GM12878 (cell line): ENCODE measurements at regions not wholly inside any gene's neighbourhood (a gene's known extent, or its start where the extent isn't known, plus 50 kb on each side); places are given as distances from the start of the nearest gene placed in this dataset.

Experiments
- ATAC-seq: fragments of 200-7000 bp; cut with Tn5 transposase; 3 replicates; pipeline ENCODE4 v1.9.1; 2020; ENCODE audit warnings: mild to moderate bottlenecking, moderate library complexity
- BruUV-seq: library from RNA; stranded (reverse); fragments of 400-500 nt; replicated peaks from 2 replicates; lab custom pipeline; 2021; lab: Mats Ljungman, UMichigan
- CTCF ChIA-PET: fragments of 300-600 bp; sonication (Branson Sonifier 250); formaldehyde crosslinking; extraction: SDS; loops from one replicate; lab custom pipeline; 2021; ENCODE audit warnings: inconsistent platforms; lab: Yijun Ruan, JAX
- POLR2A ChIA-PET: fragments of 350-600 bp; formaldehyde crosslinking; extraction: SDS; loops from one replicate; lab custom pipeline; 2021; ENCODE audit warnings: inconsistent platforms; lab: Charles Lee
- RAD21 ChIA-PET: fragments of 300-600 bp; sonication (Branson Sonifier 250); formaldehyde crosslinking; loops from one replicate; lab custom pipeline; 2023; ENCODE audit warnings: antibody characterized with exemption; ENCODE audit not compliant: unreplicated experiment; lab: Charles Lee
- SMC1A ChIA-PET: fragments of 300-600 bp; sonication (Branson Sonifier 250); formaldehyde crosslinking; loops from one replicate; lab custom pipeline; 2023; ENCODE audit not compliant: unreplicated experiment, uncharacterized antibody; lab: Charles Lee
- DNase-seq: peaks from one replicate; pipeline ENCODE4 v3.0.0-alpha.2; 2011; ENCODE audit warnings: low read depth, low spot score
- FAIRE-seq: peaks from 3 replicates; lab custom pipeline; 2011; peaks lifted over from hg19 to GRCh38; lab: Jason Lieb, UNC
- H2AFZ ChIP-seq: 2 replicates; pipeline ENCODE4 v1.6.0; 2011; ENCODE audit warnings: low read depth, low read length, control low read depth; ENCODE audit not compliant: control insufficient read depth
- H3K27ac ChIP-seq: 2 replicates; pipeline ENCODE4 v1.5.1; 2011; ENCODE audit warnings: control low read depth; ENCODE audit not compliant: control insufficient read depth, insufficient read depth
- H3K27me3 ChIP-seq, 2 experiments: replicated peaks in 1 of 2; 2 replicates each; pipeline versions ENCODE4 v1.6.0 to v1.6.1; 2011; ENCODE audit warnings: low read length in 1 of 2; ENCODE audit not compliant: control insufficient read depth in 2 of 2, insufficient read depth in 2 of 2
- H3K36me3 ChIP-seq, 2 experiments: 2 replicates each; pipeline ENCODE4 v1.5.1; 2011; ENCODE audit warnings: low read length in 1 of 2; ENCODE audit not compliant: control insufficient read depth in 2 of 2, insufficient read depth in 2 of 2
- H3K4me1 ChIP-seq: 2 replicates; pipeline ENCODE4 v1.6.1; 2011; ENCODE audit warnings: mild to moderate bottlenecking, low read length, moderate library complexity, mixed read lengths; ENCODE audit not compliant: control insufficient read depth, insufficient read depth
- H3K4me2 ChIP-seq: 2 replicates; pipeline ENCODE4 v1.6.0; 2011; ENCODE audit warnings: control low read depth; ENCODE audit not compliant: control insufficient read depth, insufficient read depth
- H3K4me3 ChIP-seq: fragments of 200-600 bp; sonication (generic); 2 replicates; pipeline ENCODE4 v1.5.1; 2016
- H3K79me2 ChIP-seq: 2 replicates; pipeline ENCODE4 v1.6.0; 2011; ENCODE audit warnings: low read length; ENCODE audit not compliant: control insufficient read depth, insufficient read depth
- H3K9ac ChIP-seq: 2 replicates; pipeline ENCODE4 v1.8.0; 2011; ENCODE audit warnings: low read length, control low read depth, mixed read lengths; ENCODE audit not compliant: control insufficient read depth, insufficient read depth
- H3K9me3 ChIP-seq: replicated peaks from 3 replicates; pipeline ENCODE4 v1.5.1; 2011; ENCODE audit warnings: mild to moderate bottlenecking, low read length; ENCODE audit not compliant: control insufficient read depth, insufficient read depth
- H4K20me1 ChIP-seq: 2 replicates; pipeline ENCODE4 v1.6.0; 2011; ENCODE audit not compliant: control insufficient read depth, insufficient read depth
- BHLHE40 ChIP-seq, 2 experiments: fragments of 450-650 bp in 1 of 2; IDR thresholded peaks; 2 replicates each; pipeline ENCODE4 v1.6.1; 2011 to 2017; ENCODE audit warnings: low read depth in 2 of 2, borderline replicate concordance in 1 of 2, improper control_type of control experiment in 1 of 2, low read length in 1 of 2, mild to moderate bottlenecking in 1 of 2
- GABPA ChIP-seq: IDR thresholded peaks from 2 replicates; pipeline ENCODE4 v1.6.1; 2014; ENCODE audit warnings: antibody characterized with exemption, low read depth, mild to moderate bottlenecking, inconsistent platforms
- IKZF1 ChIP-seq: fragments of 450-650 bp; conservative IDR thresholded peaks from 2 replicates; pipeline ENCODE4 v1.6.1; 2017; ENCODE audit warnings: antibody characterized with exemption, mild to moderate bottlenecking
- JUND ChIP-seq: IDR thresholded peaks from 2 replicates; pipeline ENCODE4 v1.6.1; 2012; ENCODE audit warnings: low read depth, mild to moderate bottlenecking, low read length, improper control_type of control experiment, moderate library complexity
- MYC ChIP-seq: IDR thresholded peaks from 2 replicates; pipeline ENCODE4 v1.6.1; 2011; ENCODE audit warnings: mild to moderate bottlenecking, low read length, moderate library complexity, inconsistent platforms; ENCODE audit not compliant: insufficient read depth, insufficient replicate concordance, insufficient read length, severe bottlenecking
- SRF ChIP-seq, 2 experiments: IDR thresholded peaks; 2 replicates each; pipeline ENCODE4 v1.6.1; 2011; ENCODE audit warnings: low read depth in 2 of 2, low read length in 2 of 2, mild to moderate bottlenecking in 1 of 2, moderate library complexity in 1 of 2
- TAF1 ChIP-seq: IDR thresholded peaks from 2 replicates; pipeline ENCODE4 v1.6.1; 2011; ENCODE audit warnings: mild to moderate bottlenecking, low read depth, low read length, borderline replicate concordance
- TBL1XR1 ChIP-seq: IDR thresholded peaks from 2 replicates; pipeline ENCODE4 v1.6.1; 2012; ENCODE audit warnings: low read depth, low read length, improper control_type of control experiment
- WGBS: methylation state at CpG from one replicate; pipeline ENCODE4 v1.1.6; 2016; ENCODE audit warnings: low lambda C conversion rate; ENCODE audit not compliant: insufficient replicate concordance, insufficient coverage; ENCODE audit errors: missing lambda C conversion rate; 5-methylcytosine and 5-hydroxymethylcytosine counted together
- in situ Hi-C: fragments of 300-500 bp; cut with MboI; formaldehyde crosslinking; loops from 9 replicates; pipeline ENCODE4 v1.14.3; 2018; ENCODE audit warnings: mixed read lengths
- intact Hi-C: fragments of 100-400 bp; cut with micrococcal nuclease; formaldehyde crosslinking; loops from one replicate; pipeline ENCODE4 v1.14.2; 2022; ENCODE audit not compliant: unreplicated experiment
- TF ChIP-seq, protein P1 (sequence below): IDR thresholded peaks from 2 replicates; pipeline ENCODE4 v1.6.1; 2011; ENCODE audit warnings: low read depth, low read length, improper control_type of control experiment, borderline replicate concordance
- TF ChIP-seq, protein P2 (sequence below): IDR thresholded peaks from 2 replicates; pipeline ENCODE4 v1.6.1; 2011; ENCODE audit warnings: borderline replicate concordance, low read depth, mild to moderate bottlenecking, moderate library complexity, low read length; ENCODE audit not compliant: insufficient read depth, poor library complexity, severe bottlenecking
- TF ChIP-seq, protein P3 (sequence below): fragments of 450-650 bp; IDR thresholded peaks from 2 replicates; pipeline ENCODE4 v1.6.1; 2017; ENCODE audit warnings: mild to moderate bottlenecking, moderate library complexity

DNA sequence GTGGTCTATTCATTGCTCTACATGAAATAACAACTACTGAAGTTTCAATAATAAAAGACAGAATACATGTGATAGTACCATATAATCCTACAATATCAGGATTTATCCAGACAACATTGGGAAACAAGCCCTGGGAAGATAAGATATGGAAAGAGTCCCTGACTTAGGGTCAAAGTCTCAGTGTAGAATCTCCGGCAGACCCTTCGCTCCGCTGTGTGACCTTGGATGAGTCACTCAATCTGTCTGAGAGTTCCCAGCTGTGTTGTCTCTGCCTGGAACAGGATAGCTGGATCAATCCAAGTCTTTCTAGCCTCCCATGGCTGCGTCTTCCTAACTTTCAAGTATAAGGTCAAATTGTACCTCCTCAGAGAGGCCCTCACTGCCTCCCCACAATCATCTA, 335.9 kb downstream of the TMEM114 start:
- DNase-seq (no peak), FAIRE-seq (no peak), ATAC-seq (no peak)
- no peak overlapping the region for H3K4me3 ChIP-seq
- H3K27me3 ChIP-seq, result no peaks in the 10 kb centered on the region
- TF ChIP-seq MYC, result no peak
- H3K27ac ChIP-seq, result no peak overlapping the region
- no peaks in the 10 kb centered on the region for H4K20me1 ChIP-seq
- no peaks in the 10 kb centered on the region for H3K4me1 ChIP-seq
- ChIA-PET CTCF (no interaction called here), POLR2A (no interaction called here), RAD21 (no interaction called here), SMC1A (no interaction called here)
- no peaks in the 10 kb centered on the region; the same call in 2 of the 3 replicates for H3K9me3 ChIP-seq
- intact Hi-C loops, result no loop called here
- no peaks in the 10 kb centered on the region for H3K36me3 ChIP-seq
- H2AFZ ChIP-seq, result no peak overlapping the region
- 44% methylated on average over 4 of the region's 4 CpGs for WGBS
- H3K4me2 ChIP-seq, result no peak overlapping the region
- in situ Hi-C loops, result no loop called here
- no peaks in the 10 kb centered on the region for H3K79me2 ChIP-seq
- H3K9ac ChIP-seq, result no peak overlapping the region
- BruUV-seq, result no TSS peak

DNA sequence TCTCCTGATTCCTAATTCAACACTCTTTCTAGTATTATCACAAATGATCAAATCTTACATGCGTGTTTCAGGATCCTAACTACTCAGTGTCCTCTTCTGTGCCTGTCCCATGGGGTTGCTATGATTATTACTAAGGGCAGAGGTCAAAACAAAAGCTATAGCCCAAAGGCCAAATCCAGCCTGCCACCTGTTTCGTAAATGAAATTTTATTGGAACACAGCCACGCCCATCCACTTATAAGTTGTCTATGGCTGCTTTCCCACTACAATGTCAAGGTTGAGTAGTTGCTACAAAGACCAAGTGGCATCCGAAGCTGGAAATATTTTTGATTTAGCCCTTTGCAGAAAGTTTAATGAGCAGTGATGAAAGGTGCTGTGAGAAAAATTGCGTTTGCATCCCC, 336.6 kb downstream of the TMEM114 start:
- no peak overlapping the region for H3K4me2 ChIP-seq
- H3K9me3 ChIP-seq, result no peaks in the 10 kb centered on the region; the same call in 2 of the 3 replicates
- H3K9ac ChIP-seq, result no peak overlapping the region
- no peak for DNase-seq
- no peak overlapping the region for H3K27ac ChIP-seq
- 17% methylated on average over 5 of the region's 5 CpGs for WGBS
- H3K79me2 ChIP-seq, result no peaks in the 10 kb centered on the region
- no peak overlapping the region for H3K4me3 ChIP-seq
- no peaks in the 10 kb centered on the region for H3K27me3 ChIP-seq
- intact Hi-C loops, result no loop called here
- no peak overlapping the region for H2AFZ ChIP-seq
- no peaks in the 10 kb centered on the region for H4K20me1 ChIP-seq
- H3K4me1 ChIP-seq, result no peaks in the 10 kb centered on the region
- CTCF ChIA-PET, result no interaction called here
- in situ Hi-C loops, result no loop called here
- FAIRE-seq, result no peak
- POLR2A ChIA-PET, result no interaction called here
- no peaks in the 10 kb centered on the region for H3K36me3 ChIP-seq
- RAD21 ChIA-PET, result no interaction called here
- BruUV-seq, result no TSS peak
- ATAC-seq, result no peak
- SMC1A ChIA-PET, result no interaction called here
- TF ChIP-seq, protein P1, sequence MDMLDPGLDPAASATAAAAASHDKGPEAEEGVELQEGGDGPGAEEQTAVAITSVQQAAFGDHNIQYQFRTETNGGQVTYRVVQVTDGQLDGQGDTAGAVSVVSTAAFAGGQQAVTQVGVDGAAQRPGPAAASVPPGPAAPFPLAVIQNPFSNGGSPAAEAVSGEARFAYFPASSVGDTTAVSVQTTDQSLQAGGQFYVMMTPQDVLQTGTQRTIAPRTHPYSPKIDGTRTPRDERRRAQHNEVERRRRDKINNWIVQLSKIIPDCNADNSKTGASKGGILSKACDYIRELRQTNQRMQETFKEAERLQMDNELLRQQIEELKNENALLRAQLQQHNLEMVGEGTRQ, result no peak
- TF ChIP-seq TBL1XR1 (no peak), BHLHE40 (IDR thresholded peaks at IDR 0.05; ENCODE audit: borderline replicate concordance in 1 of 2, low read depth in 2 of 2, low read length in 1 of 2) (no peak), JUND (no peak), GABPA (no peak), IKZF1 (no peak), TAF1 (no peak), SRF (IDR thresholded peaks at IDR 0.05; ENCODE audit: low read depth in 2 of 2, low read length in 2 of 2) (no peak)
- TF ChIP-seq, protein P2, sequence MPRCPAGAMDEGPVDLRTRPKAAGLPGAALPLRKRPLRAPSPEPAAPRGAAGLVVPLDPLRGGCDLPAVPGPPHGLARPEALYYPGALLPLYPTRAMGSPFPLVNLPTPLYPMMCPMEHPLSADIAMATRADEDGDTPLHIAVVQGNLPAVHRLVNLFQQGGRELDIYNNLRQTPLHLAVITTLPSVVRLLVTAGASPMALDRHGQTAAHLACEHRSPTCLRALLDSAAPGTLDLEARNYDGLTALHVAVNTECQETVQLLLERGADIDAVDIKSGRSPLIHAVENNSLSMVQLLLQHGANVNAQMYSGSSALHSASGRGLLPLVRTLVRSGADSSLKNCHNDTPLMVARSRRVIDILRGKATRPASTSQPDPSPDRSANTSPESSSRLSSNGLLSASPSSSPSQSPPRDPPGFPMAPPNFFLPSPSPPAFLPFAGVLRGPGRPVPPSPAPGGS, result no peak
- TF ChIP-seq, protein P3, sequence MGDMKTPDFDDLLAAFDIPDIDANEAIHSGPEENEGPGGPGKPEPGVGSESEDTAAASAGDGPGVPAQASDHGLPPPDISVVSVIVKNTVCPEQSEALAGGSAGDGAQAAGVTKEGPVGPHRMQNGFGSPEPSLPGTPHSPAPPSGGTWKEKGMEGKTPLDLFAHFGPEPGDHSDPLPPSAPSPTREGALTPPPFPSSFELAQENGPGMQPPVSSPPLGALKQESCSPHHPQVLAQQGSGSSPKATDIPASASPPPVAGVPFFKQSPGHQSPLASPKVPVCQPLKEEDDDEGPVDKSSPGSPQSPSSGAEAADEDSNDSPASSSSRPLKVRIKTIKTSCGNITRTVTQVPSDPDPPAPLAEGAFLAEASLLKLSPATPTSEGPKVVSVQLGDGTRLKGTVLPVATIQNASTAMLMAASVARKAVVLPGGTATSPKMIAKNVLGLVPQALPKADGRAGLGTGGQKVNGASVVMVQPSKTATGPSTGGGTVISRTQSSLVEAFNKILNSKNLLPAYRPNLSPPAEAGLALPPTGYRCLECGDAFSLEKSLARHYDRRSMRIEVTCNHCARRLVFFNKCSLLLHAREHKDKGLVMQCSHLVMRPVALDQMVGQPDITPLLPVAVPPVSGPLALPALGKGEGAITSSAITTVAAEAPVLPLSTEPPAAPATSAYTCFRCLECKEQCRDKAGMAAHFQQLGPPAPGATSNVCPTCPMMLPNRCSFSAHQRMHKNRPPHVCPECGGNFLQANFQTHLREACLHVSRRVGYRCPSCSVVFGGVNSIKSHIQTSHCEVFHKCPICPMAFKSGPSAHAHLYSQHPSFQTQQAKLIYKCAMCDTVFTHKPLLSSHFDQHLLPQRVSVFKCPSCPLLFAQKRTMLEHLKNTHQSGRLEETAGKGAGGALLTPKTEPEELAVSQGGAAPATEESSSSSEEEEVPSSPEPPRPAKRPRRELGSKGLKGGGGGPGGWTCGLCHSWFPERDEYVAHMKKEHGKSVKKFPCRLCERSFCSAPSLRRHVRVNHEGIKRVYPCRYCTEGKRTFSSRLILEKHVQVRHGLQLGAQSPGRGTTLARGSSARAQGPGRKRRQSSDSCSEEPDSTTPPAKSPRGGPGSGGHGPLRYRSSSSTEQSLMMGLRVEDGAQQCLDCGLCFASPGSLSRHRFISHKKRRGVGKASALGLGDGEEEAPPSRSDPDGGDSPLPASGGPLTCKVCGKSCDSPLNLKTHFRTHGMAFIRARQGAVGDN, result no peak
